AG09319 (cell line): ENCODE measurements at regions not wholly inside any gene's neighbourhood (a gene's known extent, or its start where the extent isn't known, plus 50 kb on each side); places are given as distances from the start of the nearest gene placed in this dataset.

Experiments used
- DNase-seq: peaks from one replicate; pipeline ENCODE4 v3.0.0-alpha.2; 2010; ENCODE audit warnings: low read depth; ENCODE audit errors: extremely low read depth
- CTCF ChIP-seq: IDR thresholded peaks from 2 replicates; pipeline ENCODE4 v1.5.1; 2011; ENCODE audit warnings: low read depth, mild to moderate bottlenecking, inconsistent platforms, low read length, moderate library complexity

- DNase-seq: no peak
- TF ChIP-seq CTCF: no peak
Measured at GRCh38 chr4:62269918-62270317, 1069.8 kb downstream of the ADGRL3 start.

- TF ChIP-seq CTCF: no peak
- DNase-seq: no peak
Measured at GRCh38 chr4:62263454-62263853, 1063.3 kb downstream of the ADGRL3 start.

- no peak for TF ChIP-seq CTCF
- DNase-seq: no peak
Measured at GRCh38 chr4:62262676-62263075, 1062.5 kb downstream of the ADGRL3 start.

GRCh38 chr4:62260254-62260653 is 1060.1 kb downstream of the ADGRL3 start:
- TF ChIP-seq CTCF: no peak
- DNase-seq: no peak

GRCh38 chr4:62256479-62256878 is 1056.4 kb downstream of the ADGRL3 start:
- TF ChIP-seq CTCF: no peak
- DNase-seq: no peak

GRCh38 chr4:62252728-62253127 is 1052.6 kb downstream of the ADGRL3 start:
- no peak for TF ChIP-seq CTCF

GRCh38 chr4:62250100-62250499 is 1050.0 kb downstream of the ADGRL3 start:
- DNase-seq: no peak
- TF ChIP-seq CTCF: no peak

More at GRCh38 chr4:62252728-62253127, 1052.6 kb downstream of the ADGRL3 start:
- DNase-seq: no peak
